ENCODE measurements at regions not wholly inside any gene's neighbourhood (a gene's known extent, or its start where the extent isn't known, plus 50 kb on each side); places are given as distances from the start of the nearest gene placed in this dataset.

DNA sequence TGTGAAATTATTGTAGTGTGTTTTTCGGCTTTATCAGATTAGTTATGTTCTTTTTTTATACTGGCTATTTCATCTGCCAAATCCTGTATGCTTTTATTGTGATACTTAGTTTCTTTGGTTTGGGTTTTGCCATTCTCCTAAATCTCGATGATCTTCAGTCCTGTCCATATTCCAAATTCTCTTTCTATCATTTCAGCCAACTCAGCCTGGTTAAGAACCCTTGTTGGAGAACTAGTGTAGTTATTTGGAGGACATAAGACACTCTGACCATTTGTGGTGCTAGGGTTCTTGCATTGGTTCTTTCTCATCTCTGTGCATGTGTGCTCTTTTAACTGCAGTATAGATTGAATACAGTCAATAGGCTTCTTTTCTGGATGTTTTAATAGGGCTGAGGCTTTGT lies 187.0 kb upstream of the CCNH start:
- no peaks in the 10 kb centered on the region for H3K4me1 ChIP-seq (ENCODE audit: control insufficient read depth in 2 of 2, insufficient read depth in 2 of 2, low read length in 2 of 2)
- DNase-seq: no peak
- no peak for TF ChIP-seq EZH2 (IDR thresholded peaks at IDR 0.05; ENCODE audit: borderline replicate concordance, insufficient read depth, low read depth, low read length, poor library complexity, severe bottlenecking)
- TF ChIP-seq, protein P1, sequence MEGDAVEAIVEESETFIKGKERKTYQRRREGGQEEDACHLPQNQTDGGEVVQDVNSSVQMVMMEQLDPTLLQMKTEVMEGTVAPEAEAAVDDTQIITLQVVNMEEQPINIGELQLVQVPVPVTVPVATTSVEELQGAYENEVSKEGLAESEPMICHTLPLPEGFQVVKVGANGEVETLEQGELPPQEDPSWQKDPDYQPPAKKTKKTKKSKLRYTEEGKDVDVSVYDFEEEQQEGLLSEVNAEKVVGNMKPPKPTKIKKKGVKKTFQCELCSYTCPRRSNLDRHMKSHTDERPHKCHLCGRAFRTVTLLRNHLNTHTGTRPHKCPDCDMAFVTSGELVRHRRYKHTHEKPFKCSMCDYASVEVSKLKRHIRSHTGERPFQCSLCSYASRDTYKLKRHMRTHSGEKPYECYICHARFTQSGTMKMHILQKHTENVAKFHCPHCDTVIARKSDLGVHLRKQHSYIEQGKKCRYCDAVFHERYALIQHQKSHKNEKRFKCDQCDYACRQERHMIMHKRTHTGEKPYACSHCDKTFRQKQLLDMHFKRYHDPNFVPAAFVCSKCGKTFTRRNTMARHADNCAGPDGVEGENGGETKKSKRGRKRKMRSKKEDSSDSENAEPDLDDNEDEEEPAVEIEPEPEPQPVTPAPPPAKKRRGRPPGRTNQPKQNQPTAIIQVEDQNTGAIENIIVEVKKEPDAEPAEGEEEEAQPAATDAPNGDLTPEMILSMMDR (IDR thresholded peaks at IDR 0.05): no peak
- no peak overlapping the region for H2AFZ ChIP-seq (ENCODE audit: insufficient read depth, low read depth, low read length, poor library complexity, severe bottlenecking)
- H3K27ac ChIP-seq (ENCODE audit: low read length in 2 of 2): no peak overlapping the region
- no peak overlapping the region for H3K27ac Mint-ChIP-seq
- no peaks in the 10 kb centered on the region for H4K20me1 ChIP-seq (ENCODE audit: control insufficient read depth, insufficient read depth, low read length, poor library complexity, severe bottlenecking)
- CTCF ChIA-PET: no interaction called here
- ATAC-seq (ENCODE audit: low read depth): no peak
- no peaks in the 10 kb centered on the region for H3K27me3 ChIP-seq (replicated peaks in 1 of 4; ENCODE audit: control extremely low read depth in 1 of 4, control insufficient read depth in 3 of 4, insufficient read depth in 4 of 4, low read length in 3 of 4)
- H3K4me2 ChIP-seq (replicated peaks; ENCODE audit: low read depth, low read length, poor library complexity, severe bottlenecking): no peak overlapping the region
- H3K79me2 ChIP-seq (ENCODE audit: control insufficient read depth, insufficient read depth, low read length): no peaks in the 10 kb centered on the region
- no peaks in the 10 kb centered on the region for H3K36me3 ChIP-seq (replicated peaks in 1 of 2; ENCODE audit: control extremely low read depth in 1 of 2, control insufficient read depth in 1 of 2, extremely low read depth in 1 of 2, insufficient read depth in 2 of 2, low read length in 1 of 2)
- WGBS (ENCODE audit: insufficient coverage): no CpG with 5 or more reads among the region's 2 CpGs
- peaks cover 5% of the 10 kb centered on the region for H3K9me3 Mint-ChIP-seq (ENCODE audit: insufficient read depth)
- intact Hi-C loops (cut with micrococcal nuclease): no loop called here
- no peak overlapping the region for H3K9ac ChIP-seq (ENCODE audit: low read length)
- H3K4me3 ChIP-seq (ENCODE audit: control extremely low read depth in 1 of 5, extremely low read depth in 1 of 5, insufficient read depth in 1 of 5, low read depth in 2 of 5, low read length in 4 of 5): no peak overlapping the region
- peaks cover 0 to 9% (median 0%) of the 10 kb centered on the region in 3 donors for H3K9me3 ChIP-seq (ENCODE audit: control extremely low read depth in 1 of 3, control insufficient read depth in 2 of 3, insufficient read depth in 1 of 3, low read length in 2 of 3)
- H3K4me3 Mint-ChIP-seq: no peak overlapping the region
- no peaks in the 10 kb centered on the region for H3K4me1 Mint-ChIP-seq
- H3K27me3 Mint-ChIP-seq: no peaks in the 10 kb centered on the region
- POLR2A ChIA-PET: no interaction called here

DNA sequence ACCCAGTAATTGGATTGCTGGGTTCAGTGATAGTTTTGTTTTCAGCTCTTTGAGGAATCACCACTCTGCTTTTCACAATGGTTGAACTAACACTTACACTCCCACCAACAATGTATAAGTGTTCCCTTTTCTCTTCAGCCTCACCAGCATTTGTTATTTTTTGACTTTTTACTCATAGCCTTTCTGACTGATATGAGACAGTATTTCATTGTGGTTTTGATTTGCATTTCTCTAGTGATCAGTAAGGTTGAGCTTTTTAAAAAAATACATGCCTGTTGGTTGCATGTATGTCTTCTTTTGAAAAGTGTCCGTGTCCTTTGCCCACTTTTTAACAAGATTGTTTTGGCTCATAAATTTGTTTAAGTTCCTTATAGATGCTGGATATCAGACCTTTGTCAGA lies 185.7 kb upstream of the CCNH start:
- CTCF ChIA-PET: no interaction called here
- no peak overlapping the region for H3K4me3 Mint-ChIP-seq
- POLR2A ChIA-PET: no interaction called here

More for the DNA sequence above, 185.7 kb upstream of the CCNH start:
- TF ChIP-seq EZH2 (IDR thresholded peaks at IDR 0.05; ENCODE audit: borderline replicate concordance, insufficient read depth, low read depth, low read length, poor library complexity, severe bottlenecking): no peak
- TF ChIP-seq, protein P1 (IDR thresholded peaks at IDR 0.05): no peak
- H3K9me3 ChIP-seq (ENCODE audit: control extremely low read depth in 1 of 3, control insufficient read depth in 2 of 3, insufficient read depth in 1 of 3, low read length in 2 of 3): peaks cover 0 to 9% (median 0%) of the 10 kb centered on the region in 3 donors
- Mint-ChIP-seq H3K4me1 (no peaks in the 10 kb centered on the region), H3K27me3 (no peaks in the 10 kb centered on the region), H3K27ac (no peak overlapping the region), H3K9me3 (ENCODE audit: insufficient read depth) (peaks cover 5% of the 10 kb centered on the region)
- H3K79me2 ChIP-seq (ENCODE audit: control insufficient read depth, insufficient read depth, low read length): no peaks in the 10 kb centered on the region
- no peak for DNase-seq
- no peak overlapping the region for H3K4me2 ChIP-seq (replicated peaks; ENCODE audit: low read depth, low read length, poor library complexity, severe bottlenecking)
- H3K27me3 ChIP-seq (replicated peaks in 1 of 4; ENCODE audit: control extremely low read depth in 1 of 4, control insufficient read depth in 3 of 4, insufficient read depth in 4 of 4, low read length in 3 of 4): no peaks in the 10 kb centered on the region
- no peaks in the 10 kb centered on the region for H3K36me3 ChIP-seq (replicated peaks in 1 of 2; ENCODE audit: control extremely low read depth in 1 of 2, control insufficient read depth in 1 of 2, extremely low read depth in 1 of 2, insufficient read depth in 2 of 2, low read length in 1 of 2)
- WGBS (ENCODE audit: insufficient coverage): no CpG with 5 or more reads among the region's 1 CpG
- H3K9ac ChIP-seq (ENCODE audit: low read length): no peak overlapping the region
- H4K20me1 ChIP-seq (ENCODE audit: control insufficient read depth, insufficient read depth, low read length, poor library complexity, severe bottlenecking): no peaks in the 10 kb centered on the region
- H3K4me1 ChIP-seq (ENCODE audit: control insufficient read depth in 2 of 2, insufficient read depth in 2 of 2, low read length in 2 of 2): no peaks in the 10 kb centered on the region
- H3K4me3 ChIP-seq (ENCODE audit: control extremely low read depth in 1 of 5, extremely low read depth in 1 of 5, insufficient read depth in 1 of 5, low read depth in 2 of 5, low read length in 4 of 5): no peak overlapping the region
- H2AFZ ChIP-seq (ENCODE audit: insufficient read depth, low read depth, low read length, poor library complexity, severe bottlenecking): no peak overlapping the region
- H3K27ac ChIP-seq (ENCODE audit: low read length in 2 of 2): no peak overlapping the region
- no peak for ATAC-seq (ENCODE audit: low read depth)
- intact Hi-C loops (cut with micrococcal nuclease): no loop called here

All from B cell (primary cell).